GM18868 (cell line): ENCODE measurements at regions not wholly inside any gene's neighbourhood (a gene's known extent, or its start where the extent isn't known, plus 50 kb on each side); places are given as distances from the start of the nearest gene placed in this dataset.
A peak's percentile ranks its signal among the peaks of the same experiment; 100 is the strongest.

Experiments
- ATAC-seq: cut with Tn5 transposase; IDR thresholded peaks from one replicate; pipeline ENCODE4 v1.9.1; 2021; ENCODE audit warnings: mild to moderate bottlenecking, moderate library complexity; ENCODE audit not compliant: unreplicated experiment

GRCh38 chr13:71090990-71091389 is 776.0 kb downstream of the DACH1 start:
- ATAC-seq, result no peak

- no peak for ATAC-seq
Observed at GRCh38 chr13:71089056-71089455, 777.9 kb downstream of the DACH1 start.

- ATAC-seq, result no peak
Observed at GRCh38 chr13:71087432-71087831, 779.6 kb downstream of the DACH1 start.

GRCh38 chr13:71087006-71087405 is 780.0 kb downstream of the DACH1 start:
- no peak for ATAC-seq

- no peak for ATAC-seq
Observed at GRCh38 chr13:71082631-71083030, 784.4 kb downstream of the DACH1 start.

- no peak for ATAC-seq
Observed at GRCh38 chr13:71079638-71080037, 787.4 kb downstream of the DACH1 start.

- no peak for ATAC-seq
Observed at GRCh38 chr13:71068041-71068440, 799.0 kb downstream of the DACH1 start.

- no peak for ATAC-seq
Observed at GRCh38 chr13:71067165-71067815, 799.7 kb downstream of the DACH1 start.

- no peak for ATAC-seq
Observed at GRCh38 chr13:71056581-71056980, 810.4 kb downstream of the DACH1 start.

GRCh38 chr13:71055644-71056043 is 811.4 kb downstream of the DACH1 start:
- no peak for ATAC-seq

GRCh38 chr13:71055047-71055446 is 812.0 kb downstream of the DACH1 start:
- no peak for ATAC-seq

- ATAC-seq, result peak; percentile 86
Observed at GRCh38 chr13:71054358-71054757, 812.6 kb downstream of the DACH1 start.

GRCh38 chr13:71051573-71051972 is 815.4 kb downstream of the DACH1 start:
- no peak for ATAC-seq

GRCh38 chr13:71046360-71047079 is 820.5 kb downstream of the DACH1 start:
- no peak for ATAC-seq

- no peak for ATAC-seq
Observed at GRCh38 chr13:71045101-71045500, 821.9 kb downstream of the DACH1 start.

- ATAC-seq, result no peak
Observed at GRCh38 chr13:71039440-71039839, 827.6 kb downstream of the DACH1 start.

GRCh38 chr13:71034018-71034417 is 833.0 kb downstream of the DACH1 start:
- no peak for ATAC-seq

- ATAC-seq, result no peak
Observed at GRCh38 chr13:71033026-71033425, 834.0 kb downstream of the DACH1 start.

GRCh38 chr13:71030784-71031183 is 836.2 kb downstream of the DACH1 start:
- no peak for ATAC-seq

GRCh38 chr13:71028884-71029283 is 838.1 kb downstream of the DACH1 start:
- no peak for ATAC-seq

- no peak for ATAC-seq
Observed at GRCh38 chr13:71021825-71022422, 845.1 kb downstream of the DACH1 start.

- no peak for ATAC-seq
Observed at GRCh38 chr13:71018995-71019394, 848.0 kb downstream of the DACH1 start.
